Tibial nerve (tissue), 3 donors: ENCODE measurements at regions not wholly inside any gene's neighbourhood (a gene's known extent, or its start where the extent isn't known, plus 50 kb on each side); places are given as distances from the start of the nearest gene placed in this dataset.

Experiments used
- EP300 ChIP-seq, 2 donors: sonication (generic); formaldehyde crosslinking; IDR thresholded peaks; one replicate each; pipeline ENCODE4 v1.6.1; 2017; ENCODE audit warnings: antibody characterized with exemption in 2 of 2, mild to moderate bottlenecking in 1 of 2
- POLR2A ChIP-seq, 2 donors: fragments of 450-650 bp; IDR thresholded peaks; one replicate each; pipeline ENCODE4 v1.6.1; 2017; ENCODE audit warnings: antibody characterized with exemption in 2 of 2, mild to moderate bottlenecking in 2 of 2, moderate library complexity in 2 of 2

DNA sequence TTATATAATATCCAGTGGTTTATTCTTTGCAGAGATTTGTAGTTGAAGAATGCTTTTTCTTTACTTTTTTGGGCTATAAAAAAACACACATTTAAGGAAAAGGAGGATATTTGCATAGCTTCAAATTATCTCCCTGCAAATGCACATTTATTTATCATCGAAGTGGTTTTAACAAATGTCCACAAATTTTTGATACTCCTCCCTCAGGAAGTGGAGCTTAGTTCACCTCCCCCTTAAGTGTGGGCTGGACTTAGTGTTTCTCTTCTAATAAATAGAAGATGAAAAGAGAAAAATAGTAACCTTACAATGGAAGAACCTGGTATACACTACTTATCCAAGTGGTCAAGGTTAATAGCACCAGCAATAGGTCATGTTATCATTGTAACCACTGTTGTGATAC, 537.6 kb downstream of the ARL4A start:
- TF ChIP-seq EP300 (IDR thresholded peaks at IDR 0.05) (no peak), POLR2A (IDR thresholded peaks at IDR 0.05) (no peak)
